CD4-positive, alpha-beta T cell treated with Interleukin-10 for 1 hour (primary cell): ENCODE measurements at regions not wholly inside any gene's neighbourhood (a gene's known extent, or its start where the extent isn't known, plus 50 kb on each side); places are given as distances from the start of the nearest gene placed in this dataset.
"Not testable (repeated sequence)": the region's sequence is repeated elsewhere in the genome, so short reads cannot be mapped to it uniquely, and the experiment has no call there.

ENCODE experiments used
- DNase-seq: peaks from one replicate; pipeline ENCODE4 v3.0.0-alpha.2; 2020

DNA sequence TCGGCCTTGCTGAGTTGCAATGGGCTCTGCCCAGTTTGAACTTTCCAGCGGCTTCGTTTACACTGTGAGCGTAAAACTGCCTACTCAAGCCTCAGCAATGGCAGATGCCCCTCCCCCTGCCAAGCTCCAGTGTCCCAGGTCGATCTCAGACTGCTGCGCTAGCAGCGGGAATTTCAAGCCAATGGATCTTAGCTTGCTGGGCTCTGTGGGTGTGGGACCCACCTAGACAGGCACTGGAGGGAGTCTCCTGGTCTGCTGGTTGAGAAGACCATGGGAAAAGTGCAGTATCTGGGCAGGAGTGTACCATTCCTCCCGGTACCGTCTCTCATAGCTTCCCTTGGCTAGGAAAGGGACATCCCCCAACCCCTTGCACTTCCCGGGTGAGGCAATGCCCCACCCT is 88.2 kb downstream of the KLHL28 start:
- DNase-seq: no peak

DNA sequence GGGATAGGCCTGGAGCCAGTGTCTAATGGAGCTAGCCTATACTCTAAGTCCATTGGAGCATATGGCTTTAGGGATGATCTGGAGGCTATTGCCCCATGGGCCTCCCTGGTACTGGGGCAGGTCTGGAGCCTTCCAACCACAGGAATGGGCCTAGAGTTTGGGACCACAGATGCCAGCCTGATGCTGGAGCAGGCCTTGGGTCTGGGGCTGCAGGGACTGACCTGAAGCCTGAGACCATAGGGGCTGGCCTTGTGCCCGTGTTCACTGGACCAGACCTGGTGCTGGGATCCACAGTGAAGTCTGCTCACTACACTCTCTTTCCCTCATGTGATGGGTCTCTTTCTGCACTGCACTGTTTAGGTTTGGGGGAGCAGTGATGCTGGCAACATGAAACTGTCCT is 95.0 kb downstream of the KLHL28 start:
- no peak for DNase-seq

DNA sequence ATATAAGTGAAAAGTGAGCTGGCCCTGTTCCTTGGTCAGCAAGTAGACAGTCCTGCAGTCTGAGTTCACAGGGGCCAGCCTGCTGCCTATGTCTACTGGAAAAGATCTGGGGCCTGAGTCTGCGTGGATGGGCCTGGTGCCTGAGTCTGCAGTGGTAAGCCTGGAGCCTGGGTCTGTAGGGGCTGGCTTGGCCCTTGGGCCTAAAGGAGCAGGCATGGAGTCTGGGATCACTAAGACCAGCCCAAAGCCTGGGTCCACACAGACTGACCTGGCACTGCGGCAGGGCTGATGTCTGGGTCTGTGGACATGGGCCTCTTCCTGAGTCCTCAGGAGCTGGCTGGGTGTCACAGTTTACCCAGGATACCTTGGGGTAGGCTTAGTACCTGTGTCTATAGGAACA is 95.4 kb downstream of the KLHL28 start:
- no peak for DNase-seq

DNA sequence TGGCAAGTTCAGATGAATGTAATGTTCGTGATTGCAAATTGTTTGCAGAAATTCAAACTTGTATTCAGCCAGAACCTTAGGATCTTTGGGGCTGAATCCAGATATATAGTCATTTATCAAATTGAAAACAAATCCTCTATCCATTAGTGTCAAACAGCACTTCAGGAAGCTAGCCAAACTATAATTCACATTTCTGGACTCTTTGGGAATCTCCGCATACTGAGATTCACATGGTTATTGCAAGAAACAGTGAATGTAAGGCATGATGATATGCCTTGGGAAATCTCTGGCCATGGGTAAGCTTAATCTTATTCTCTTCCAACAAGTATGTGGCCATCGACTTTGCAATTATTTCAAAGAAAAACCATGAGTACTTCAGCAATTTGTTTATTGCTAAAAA is 98.5 kb downstream of the KLHL28 start:
- DNase-seq: no peak

DNA sequence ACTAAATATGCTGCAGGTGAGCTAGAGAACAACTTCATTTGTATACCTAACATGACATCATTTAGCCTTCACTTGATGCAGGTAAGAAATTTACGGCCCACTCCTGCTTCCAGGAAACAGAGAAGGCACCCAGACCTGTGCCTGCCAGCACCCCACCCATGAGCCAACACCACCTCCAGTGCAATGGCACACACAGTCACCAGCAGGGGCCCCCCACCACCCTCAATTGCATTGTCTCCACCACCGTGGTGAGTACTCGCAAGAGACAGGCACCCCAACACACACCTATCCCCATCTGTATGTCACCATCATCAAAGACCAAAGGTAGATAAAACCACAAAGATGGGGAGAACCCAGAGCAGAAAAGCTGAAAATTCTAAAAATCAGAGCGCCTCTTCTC is 107.6 kb downstream of the KLHL28 start:
- DNase-seq: no peak

DNA sequence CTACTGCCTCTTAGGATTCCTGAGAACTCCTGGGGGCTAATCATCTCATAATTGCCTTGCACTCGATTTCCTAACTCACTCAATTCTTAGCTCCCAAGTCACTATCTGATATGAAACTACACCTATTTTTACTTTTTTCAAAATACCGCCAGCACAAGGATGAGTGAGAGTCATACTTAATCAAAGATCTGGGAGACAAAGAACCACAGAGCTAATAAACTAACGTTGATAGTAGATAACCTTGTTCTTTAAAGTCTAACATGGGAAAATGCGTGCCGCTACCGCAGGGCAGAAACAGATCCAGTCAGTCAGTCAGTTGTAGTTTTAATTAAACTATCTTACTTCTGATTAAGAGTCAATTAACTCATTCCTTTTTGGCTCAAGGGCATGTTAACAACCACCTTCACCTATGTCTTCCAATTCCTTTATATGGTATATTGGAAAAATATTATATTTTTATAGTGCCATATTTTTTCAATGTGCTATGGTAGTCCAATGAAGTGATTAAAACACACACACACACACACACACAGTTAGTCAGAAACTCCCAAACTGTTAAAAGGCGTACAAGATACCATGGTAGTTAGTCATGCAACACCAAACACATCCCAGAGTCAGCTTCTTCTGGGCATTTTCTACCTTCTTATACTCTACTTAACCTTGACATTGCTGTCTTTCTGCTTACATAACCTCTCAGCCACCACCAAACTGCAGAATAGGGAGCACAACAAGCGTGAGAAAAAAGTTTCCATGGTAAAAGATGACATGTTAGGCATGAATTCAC is 114.0 kb downstream of the KLHL28 start:
- no peak for DNase-seq

DNA sequence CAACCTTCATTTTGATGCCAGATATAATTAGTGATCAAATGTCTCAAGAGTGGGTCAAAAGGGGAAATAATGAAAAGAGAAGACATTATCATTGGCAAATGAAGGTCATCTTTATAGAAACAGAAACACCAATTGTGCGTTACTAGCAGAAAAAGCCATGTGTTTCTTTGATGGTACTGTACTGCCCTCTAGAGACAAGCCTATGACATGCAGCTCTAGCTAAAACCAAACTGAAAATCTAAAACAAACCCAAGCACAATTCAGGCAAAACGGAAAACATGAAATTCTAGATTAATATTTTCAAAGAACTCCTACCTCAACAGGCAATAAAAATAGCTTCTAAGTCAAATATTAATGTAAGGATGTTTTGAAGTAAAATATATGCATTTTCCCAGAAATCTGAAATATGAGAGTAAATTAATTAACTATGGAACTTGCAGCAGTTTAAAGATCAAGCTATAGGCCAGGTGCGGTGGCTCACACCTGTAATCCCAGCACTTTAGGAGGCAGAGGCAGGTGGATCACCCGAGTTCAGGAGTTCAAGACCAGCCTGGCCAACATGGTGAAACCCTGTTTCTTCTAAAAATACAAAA is 115.4 kb downstream of the KLHL28 start:
- DNase-seq: peak; percentile 48

DNA sequence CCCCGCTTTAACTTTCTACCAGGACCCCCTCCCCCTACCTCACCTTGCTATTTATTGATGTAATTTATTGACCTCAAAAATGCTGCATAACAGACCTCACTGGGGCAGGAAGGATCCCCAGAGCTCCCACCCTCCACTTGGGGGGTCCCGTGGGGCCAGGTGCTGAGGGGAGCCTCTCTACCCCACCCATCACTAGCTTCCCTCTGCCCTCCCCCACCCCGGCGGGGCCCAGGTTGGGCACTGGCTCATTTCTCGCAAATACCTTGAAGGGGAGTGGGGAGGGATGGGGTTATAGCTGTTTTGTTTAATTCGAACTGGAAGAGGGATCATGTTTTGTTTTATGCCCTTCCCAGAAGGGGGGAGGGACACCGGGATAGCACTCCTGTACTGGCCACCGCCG is 125.8 kb downstream of the KLHL28 start:
- DNase-seq: not testable (repeated sequence)

DNA sequence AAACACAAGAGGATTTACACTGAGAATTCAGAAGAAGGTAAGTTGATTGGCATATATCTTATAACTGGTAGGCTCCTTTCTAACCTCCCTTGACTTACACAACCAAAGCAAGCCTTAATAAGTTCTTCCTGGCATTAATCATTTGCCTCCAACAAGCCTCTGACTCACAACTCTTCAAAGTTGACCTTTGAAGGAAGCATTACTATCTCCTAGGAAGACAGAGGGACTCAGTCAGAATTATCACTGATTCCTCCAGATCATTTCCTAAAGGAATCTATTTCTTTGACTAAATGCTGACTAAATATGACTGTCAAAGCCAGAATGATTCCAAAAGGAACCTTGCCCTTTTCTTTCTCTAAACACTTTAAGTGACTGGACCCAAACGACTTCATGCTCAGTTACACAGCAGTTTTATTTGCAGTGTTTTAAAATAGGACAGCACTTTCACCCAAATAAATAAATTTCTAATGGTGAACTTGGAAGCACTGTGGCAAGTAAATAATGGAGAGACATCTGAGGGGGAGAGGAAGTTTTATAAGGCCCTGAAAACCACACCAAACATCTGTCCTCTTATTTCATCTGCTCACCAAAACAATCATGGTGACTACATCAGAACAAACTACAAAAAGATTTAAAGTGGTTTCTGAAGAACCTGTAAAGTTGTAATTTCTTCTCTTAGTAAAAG is 128.2 kb downstream of the KLHL28 start:
- no peak for DNase-seq

DNA sequence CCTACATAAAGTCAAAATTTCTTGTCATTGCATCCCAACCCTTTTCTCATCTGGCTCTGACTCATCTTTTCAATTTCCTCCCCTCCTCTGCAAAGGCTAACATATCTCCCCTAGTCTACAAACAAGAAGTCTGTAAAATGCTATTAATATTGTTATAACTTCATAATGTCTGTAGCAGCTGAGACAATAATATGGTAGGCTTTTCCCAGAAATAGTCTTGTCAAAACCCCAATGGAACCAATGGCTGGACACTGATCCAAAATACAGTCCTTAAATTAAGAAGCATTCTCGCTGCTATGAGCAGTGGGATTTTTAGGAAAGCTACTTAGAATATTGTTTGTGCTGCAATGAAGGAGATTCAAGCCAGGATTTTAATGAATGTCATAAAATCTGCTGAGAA is 131.4 kb downstream of the KLHL28 start:
- no peak for DNase-seq

DNA sequence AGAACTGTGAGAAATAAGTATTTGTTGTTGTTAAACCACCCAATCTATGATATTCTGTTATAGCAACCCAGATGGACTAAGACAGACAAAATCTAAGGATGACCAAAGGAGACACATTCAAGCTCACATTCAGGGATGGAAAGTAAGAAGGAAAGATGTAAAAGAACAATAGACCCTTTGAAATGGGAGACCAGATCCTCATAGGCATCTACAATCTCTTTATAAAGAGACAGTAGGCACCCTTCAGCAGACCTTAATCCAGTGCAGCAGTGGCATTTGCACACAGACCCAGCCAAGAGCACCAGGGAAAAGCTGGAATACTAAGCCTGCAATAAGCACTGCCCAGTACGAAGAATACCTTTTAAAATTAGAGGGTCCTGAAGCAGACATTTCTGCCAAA is 132.7 kb downstream of the KLHL28 start:
- no peak for DNase-seq

DNA sequence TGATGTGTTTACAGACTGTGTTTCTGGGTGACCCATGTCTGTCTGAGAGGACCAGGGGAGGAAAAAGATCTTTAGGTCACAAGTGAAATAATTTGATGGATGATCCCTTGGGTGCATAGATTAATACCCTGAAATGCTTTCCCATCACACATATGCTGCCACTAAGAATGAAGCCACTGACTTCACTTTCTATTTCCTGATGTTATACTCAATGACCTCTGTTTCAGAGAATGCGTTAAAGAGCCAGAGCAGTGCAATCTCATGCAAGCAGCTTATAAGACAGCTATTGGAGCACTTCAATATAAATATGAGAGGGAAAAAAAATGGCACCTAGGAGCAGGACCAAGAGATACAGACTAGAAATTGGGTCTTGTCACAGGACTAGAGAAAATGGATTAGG is 133.7 kb downstream of the KLHL28 start:
- DNase-seq: no peak

DNA sequence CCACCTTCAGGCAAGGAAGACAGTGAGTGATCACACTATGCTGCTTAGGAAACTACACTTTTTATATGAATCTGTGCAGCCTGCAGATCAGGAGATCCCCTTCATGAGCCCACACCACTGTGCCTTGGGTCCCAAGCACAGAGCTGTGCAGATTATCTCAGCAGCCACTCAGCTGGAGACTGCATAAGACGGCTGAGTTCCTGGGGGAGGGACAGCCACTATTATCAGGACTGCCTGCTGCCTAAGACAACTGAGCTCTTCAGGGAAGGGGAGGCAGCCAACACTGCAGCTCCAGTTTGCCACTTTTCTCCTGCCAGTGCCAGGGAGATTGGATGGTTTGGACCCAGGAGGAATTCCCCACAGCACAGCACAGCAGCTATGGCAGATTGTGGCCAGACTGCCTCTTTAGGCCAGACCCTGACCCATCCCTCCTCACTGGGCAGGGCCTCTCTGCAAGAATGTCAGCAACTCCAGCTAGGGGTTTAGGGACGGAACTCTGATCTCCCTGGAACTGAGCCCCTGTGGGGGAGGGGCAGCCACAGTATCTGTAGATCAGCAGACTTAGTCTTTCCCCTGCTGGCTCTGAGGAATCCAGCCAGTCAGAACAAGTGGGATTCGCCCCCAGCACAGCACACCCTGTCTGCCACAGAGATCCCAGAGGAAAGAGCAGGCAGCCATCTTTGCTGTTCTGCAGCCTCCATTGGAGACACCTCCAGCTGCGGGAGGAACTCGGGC is 141.3 kb downstream of the KLHL28 start:
- DNase-seq: no peak

DNA sequence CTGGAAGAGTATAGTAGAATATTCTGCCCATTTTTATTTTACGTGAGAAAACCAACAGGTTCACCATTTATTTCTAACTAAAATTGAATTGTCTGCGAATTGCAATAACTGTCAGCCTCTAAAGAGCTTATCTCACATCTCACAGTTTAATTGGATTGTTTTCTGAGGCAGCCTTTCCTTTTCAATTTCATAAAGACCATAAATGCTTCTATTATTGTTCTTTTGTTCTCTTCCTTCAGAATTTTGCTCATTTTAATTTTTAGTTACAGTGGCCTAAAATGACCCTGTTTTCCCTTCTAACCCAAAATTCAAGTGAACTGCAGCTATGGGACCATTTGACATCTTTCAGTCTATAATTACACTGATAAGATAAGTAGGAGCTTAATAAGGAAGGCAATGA is 147.6 kb downstream of the KLHL28 start:
- no peak for DNase-seq

DNA sequence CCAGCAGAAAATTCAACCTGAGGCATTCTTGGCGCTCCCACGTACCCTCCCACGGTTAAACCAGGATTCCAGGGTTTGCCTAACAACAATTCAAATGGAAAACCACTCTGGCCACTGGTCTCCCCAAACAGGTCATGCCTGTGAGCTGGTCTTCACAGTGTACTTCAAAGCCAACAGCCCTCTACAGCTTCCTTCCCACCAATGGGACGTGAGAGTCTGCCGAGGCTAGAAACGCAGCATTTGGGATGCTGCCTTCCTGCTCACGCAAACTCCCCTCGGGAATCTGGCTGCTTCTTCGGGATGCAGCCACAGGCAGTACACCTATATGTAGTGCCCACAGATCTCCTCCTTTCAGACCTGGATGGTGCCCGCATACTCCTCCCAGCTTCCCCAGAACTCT is 149.1 kb downstream of the KLHL28 start:
- no peak for DNase-seq

DNA sequence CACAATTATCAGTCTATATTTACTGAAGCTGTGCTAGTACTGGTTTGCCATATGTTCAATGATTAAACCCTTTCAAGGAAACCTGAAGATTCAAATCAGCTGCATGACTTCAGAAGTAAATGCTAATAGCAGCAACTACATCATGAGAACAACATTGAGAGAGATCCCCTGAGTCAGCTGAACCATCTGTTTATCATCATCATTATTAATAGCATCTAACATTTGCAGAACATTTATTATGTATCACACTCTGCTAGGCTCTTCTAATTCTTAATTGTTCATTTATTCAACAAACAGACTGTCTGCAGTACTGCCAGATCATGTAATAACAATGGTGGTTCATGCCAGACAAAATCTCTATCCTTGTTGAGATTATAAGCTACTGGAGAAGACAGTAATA is 157.4 kb downstream of the KLHL28 start:
- DNase-seq: no peak

DNA sequence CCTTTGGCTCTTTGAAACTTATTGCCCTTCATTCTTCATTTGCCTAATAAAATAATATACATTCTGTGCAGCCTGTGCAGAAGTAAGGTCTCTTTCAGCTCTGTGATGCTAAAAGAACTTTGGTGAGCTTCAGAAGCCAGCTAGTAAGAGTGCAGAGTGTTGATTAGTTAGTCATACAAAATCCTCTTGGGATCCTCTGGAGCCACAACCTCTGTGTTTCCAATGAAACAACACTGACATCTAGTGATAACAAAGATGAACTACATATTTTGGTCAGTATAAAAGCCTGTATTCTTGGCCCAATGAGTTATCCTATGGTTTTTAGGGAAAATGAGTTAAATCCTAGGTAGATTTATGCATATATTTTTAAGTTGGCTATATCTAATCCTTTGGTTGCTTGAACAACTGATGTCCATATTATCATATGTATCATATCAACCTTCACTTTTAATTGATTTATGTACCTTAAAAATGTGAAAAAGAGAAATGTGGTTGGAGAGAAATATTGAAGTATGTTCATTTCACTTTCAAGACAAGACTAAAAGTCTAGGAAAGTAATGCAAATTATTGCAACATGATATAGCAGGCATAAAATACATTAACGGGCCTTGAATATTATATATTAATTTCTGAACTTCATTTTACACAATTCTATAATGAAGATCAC is 158.4 kb downstream of the KLHL28 start:
- DNase-seq: peak; percentile 28

DNA sequence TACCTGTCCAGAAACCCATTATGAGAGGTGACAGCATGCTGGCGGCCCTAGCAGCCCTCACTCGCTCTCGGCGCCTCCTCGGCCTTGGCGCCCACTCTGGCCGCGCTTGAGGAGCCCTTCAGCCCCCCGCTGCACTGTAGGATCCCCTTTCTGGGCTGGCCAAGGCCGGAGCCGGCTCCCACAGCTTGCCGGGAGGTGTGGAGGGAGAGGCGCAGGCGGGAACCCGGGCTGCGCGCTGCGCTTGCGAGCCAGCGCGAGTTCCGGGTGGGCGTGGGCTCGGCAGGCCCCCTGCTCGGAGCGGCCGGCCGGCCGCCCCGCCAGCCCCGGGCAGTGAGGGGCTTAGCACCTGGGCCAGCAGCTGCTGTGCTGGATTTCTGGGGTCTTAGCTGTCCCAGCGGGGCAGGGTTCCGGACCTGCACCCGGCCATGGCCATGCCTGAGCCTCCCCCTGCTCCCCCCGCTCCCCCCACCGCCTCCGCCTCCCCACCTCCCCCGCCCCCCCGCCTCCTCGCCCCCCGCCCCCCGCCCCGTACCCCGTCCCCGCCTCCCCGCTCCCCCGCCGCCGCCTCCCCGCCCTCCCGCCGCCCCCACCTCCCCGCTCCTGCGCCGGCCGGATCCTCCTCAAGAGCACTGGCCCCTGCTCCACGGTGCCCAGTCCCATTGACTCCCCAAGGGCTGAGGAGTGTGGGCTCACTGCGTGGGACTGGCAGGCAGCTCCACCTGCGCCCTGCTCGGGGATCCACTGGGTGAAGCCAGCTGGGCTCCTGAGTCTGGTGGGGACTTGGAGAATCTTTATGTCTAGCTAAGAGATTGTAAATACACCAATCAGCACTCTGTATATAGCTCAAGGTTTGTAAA is 163.1 kb downstream of the KLHL28 start:
- no peak for DNase-seq

DNA sequence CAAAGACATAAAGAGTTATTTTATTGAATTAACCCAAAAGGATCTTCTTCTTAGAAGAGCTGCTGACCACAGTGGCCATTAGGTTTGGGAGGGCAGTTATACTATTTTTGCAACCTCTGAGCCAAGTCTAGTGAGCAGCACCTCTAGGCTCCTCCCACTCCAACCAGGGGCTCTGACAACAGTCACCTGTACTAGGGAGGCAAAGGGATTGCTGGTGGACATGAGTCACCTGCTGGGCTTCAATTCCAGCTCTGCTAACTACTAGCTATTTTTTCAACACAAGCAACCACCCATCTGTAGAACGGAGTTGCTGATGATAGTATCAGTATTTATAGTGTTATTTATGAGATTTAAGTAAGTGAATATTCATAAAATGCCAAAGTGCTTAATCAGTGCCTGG is 166.0 kb downstream of the KLHL28 start:
- DNase-seq: no peak

DNA sequence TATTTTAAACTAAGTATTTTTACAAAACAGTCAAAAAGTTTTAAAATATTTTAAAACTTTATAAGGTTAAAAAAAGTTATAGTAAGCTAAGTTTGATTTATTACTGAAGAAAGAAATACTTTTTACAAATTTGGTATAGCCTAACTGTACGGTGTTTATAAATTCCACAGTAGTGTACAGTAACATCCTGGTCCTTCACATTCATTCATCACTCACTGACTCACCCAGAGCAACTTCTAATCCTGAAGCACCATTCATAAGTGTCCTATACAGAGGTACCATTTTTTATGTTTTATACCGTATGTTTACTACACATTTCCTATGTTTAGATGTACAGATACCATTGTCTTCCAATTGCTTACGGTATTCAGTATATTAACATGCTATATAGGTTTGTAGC is 170.0 kb downstream of the KLHL28 start:
- DNase-seq: no peak

DNA sequence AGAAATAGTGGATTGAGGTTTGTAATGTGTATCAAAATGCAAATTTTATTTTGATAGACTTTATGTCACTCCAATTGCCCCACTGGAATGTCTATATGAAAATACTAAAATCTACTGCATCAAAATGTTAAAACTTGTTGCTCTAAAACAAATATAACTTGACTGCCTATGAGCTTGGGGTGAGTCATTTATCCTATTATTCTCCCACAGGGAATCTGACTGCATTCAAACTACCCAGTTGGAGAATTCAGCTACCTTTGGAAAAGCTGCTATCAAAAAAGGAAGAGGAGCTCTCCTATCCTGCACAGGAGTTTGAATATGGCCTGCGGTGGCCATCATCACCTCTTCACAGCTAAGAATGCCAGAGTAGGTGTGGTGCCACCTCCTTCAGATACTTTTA is 173.1 kb downstream of the KLHL28 start:
- DNase-seq: no peak

DNA sequence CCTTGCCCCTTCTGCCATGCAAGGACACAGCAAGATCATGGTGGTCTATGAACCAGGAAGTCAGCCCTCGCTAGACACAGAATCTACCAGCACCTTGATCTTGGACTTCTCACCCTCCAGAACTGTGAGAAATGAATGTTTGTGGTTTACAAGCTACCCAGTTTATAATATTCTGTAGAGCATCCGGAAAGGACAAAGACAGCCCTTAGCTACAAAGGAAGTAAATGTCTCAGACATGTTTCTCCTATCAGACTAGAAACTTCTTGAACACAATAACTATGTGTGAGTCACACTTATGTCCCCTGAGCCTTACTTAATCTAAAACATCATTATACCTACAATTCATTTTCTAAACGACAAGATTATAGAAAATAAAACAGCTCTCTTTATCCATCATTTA is 176.7 kb downstream of the KLHL28 start:
- no peak for DNase-seq
